BJ (cell line): ENCODE measurements at regions not wholly inside any gene's neighbourhood (a gene's known extent, or its start where the extent isn't known, plus 50 kb on each side); places are given as distances from the start of the nearest gene placed in this dataset.
"Not testable (repeated sequence)": the region's sequence is repeated elsewhere in the genome, so short reads cannot be mapped to it uniquely, and the experiment has no call there.

Source experiments
- CTCF ChIA-PET: fragments of 350-600 bp; formaldehyde crosslinking; extraction: SDS; loops from one replicate; lab custom pipeline; 2021; ENCODE audit warnings: antibody characterized with exemption, inconsistent platforms; lab: Yijun Ruan, JAX
- POLR2A ChIA-PET: fragments of 300-600 bp; sonication (Branson Sonifier 250); formaldehyde crosslinking; extraction: SDS; loops from one replicate; lab custom pipeline; 2021; ENCODE audit warnings: antibody characterized with exemption; lab: Charles Lee
- DNase-seq: peaks from one replicate; pipeline ENCODE4 v3.0.0-alpha.2; 2011; ENCODE audit warnings: low read depth
- H3K27me3 ChIP-seq: 2 replicates; pipeline ENCODE4 v1.6.0; 2011; ENCODE audit warnings: low read length; ENCODE audit not compliant: control insufficient read depth, insufficient read depth
- H3K36me3 ChIP-seq: 2 replicates; pipeline ENCODE4 v1.5.1; 2011; ENCODE audit warnings: low read length; ENCODE audit not compliant: control insufficient read depth, insufficient read depth
- H3K4me3 ChIP-seq: 2 replicates; pipeline ENCODE4 v1.5.1; 2011; ENCODE audit warnings: low read depth, mild to moderate bottlenecking, control low read depth, low read length
- CTCF ChIP-seq: IDR thresholded peaks from 2 replicates; pipeline ENCODE4 v1.5.1; 2011; ENCODE audit warnings: low read depth, mild to moderate bottlenecking, control low read depth, inconsistent platforms, low read length, moderate library complexity; ENCODE audit not compliant: insufficient read depth

- POLR2A ChIA-PET, result no interaction called here
Measured at GRCh38 chr11:130533113-130533798, 84.8 kb downstream of the ADAMTS15 start.

DNA sequence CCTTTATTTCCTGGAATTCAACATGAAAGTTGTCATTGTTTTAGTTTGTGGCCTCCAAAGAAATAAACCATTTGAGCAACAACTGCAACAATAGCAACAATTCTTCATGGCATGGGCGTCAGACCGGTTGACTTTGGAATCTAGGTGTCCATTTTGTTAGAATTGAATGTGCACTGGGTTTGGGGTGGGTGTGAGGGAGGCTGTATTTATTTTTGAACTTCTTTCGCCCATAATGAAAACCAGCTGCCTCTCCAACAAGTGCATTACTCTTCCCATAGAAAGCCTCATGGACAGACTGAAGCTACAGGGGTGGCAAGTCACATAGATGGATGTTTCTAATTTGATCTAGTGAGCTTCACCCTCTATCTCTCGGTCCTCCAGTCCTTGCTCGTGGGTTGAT, 85.4 kb downstream of the ADAMTS15 start:
- ChIA-PET POLR2A (no interaction called here), CTCF (no interaction called here)
- DNase-seq, result no peak
- Histone ChIP-seq H3K36me3 (no peaks in the 10 kb centered on the region), H3K27me3 (peaks cover 6% of the 10 kb centered on the region), H3K4me3 (no peak overlapping the region)
- no peak for TF ChIP-seq CTCF

More at GRCh38 chr11:130533113-130533798, 84.8 kb downstream of the ADAMTS15 start:
- TF ChIP-seq CTCF, result no peak
- no peaks in the 10 kb centered on the region for H3K36me3 ChIP-seq
- no peak for DNase-seq
- peaks cover 6% of the 10 kb centered on the region for H3K27me3 ChIP-seq
- H3K4me3 ChIP-seq, result no peak overlapping the region
- CTCF ChIA-PET, result no interaction called here

DNA sequence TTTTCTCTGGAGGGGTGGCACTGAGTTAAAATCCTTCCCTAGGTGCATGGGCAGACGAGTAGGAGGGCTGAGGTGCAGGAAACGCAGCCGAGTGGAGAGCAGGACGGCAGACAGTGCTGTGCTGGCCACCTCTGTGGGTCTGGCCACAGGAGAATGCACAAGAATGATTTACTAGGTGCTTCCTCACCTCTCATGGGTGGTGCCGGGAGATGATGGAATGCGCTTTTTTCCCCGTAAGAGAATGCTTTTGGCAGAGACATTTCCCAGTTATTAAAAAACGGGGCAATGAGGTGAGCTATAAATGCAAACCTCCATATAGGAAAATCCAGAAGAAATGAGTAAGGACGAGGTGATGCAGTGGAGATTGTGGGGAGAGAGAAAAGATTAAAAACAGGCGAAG, 86.1 kb downstream of the ADAMTS15 start:
- no peak for TF ChIP-seq CTCF
- no peak overlapping the region for H3K4me3 ChIP-seq
- CTCF ChIA-PET, result interaction anchor here (1.4 kb wide), 1 partner anchor 327 kb away, joined by 3 read pairs; no protein-coding TSS in a partner anchor
- no peak for DNase-seq
- POLR2A ChIA-PET, result interaction anchor here (0.7 kb wide), 1 partner anchor 59 kb away, joined by 3 read pairs; no protein-coding TSS in a partner anchor
- peaks cover 6% of the 10 kb centered on the region for H3K27me3 ChIP-seq
- no peaks in the 10 kb centered on the region for H3K36me3 ChIP-seq

- ChIA-PET CTCF (interaction anchor here (1.4 kb wide), 1 partner anchor 326 kb away, joined by 3 read pairs; no protein-coding TSS in a partner anchor), POLR2A (no interaction called here)
- no peak for DNase-seq
- Histone ChIP-seq H3K4me3 (no peak overlapping the region), H3K27me3 (peaks cover 6% of the 10 kb centered on the region), H3K36me3 (no peaks in the 10 kb centered on the region)
- no peak for TF ChIP-seq CTCF
Measured at GRCh38 chr11:130535520-130535919, 87.1 kb downstream of the ADAMTS15 start.

- no peak for DNase-seq
- ChIA-PET POLR2A (no interaction called here), CTCF (interaction anchor here (0.9 to 1.4 kb wide), 2 partner anchors 18 to 325 kb away, joined by 3 read pairs; no protein-coding TSS in a partner anchor)
- Histone ChIP-seq H3K36me3 (no peaks in the 10 kb centered on the region), H3K4me3 (no peak overlapping the region), H3K27me3 (peaks cover 6% of the 10 kb centered on the region)
- TF ChIP-seq CTCF, result no peak
Measured at GRCh38 chr11:130536106-130537040, 87.9 kb downstream of the ADAMTS15 start.

DNA sequence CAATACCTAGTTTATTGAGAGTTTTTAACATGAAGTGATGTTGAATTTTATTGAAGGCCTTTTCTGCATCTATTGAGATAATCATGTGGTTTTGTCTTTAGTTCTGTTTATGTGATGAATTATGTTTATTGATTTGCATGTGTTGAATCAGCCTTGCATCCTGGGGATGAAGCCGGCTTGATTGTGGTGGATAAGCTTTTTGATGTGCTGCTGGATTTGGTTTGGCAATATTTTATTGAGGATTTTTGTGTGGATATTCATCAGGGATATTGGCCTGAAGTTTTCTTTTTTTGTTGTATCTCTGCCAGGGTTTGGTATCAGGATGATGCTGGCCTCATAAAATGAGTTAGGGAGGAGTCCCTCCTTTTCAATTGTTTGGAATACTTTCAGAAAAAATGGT, 91.2 kb downstream of the ADAMTS15 start:
- ChIA-PET CTCF (interaction anchor here (0.6 to 1.4 kb wide), 2 partner anchors 9 to 15 kb away, joined by 3 read pairs; no protein-coding TSS in a partner anchor), POLR2A (interaction anchor here (0.6 kb wide), 1 partner anchor 12 kb away, joined by 4 read pairs; no protein-coding TSS in a partner anchor)
- not testable (repeated sequence) for H3K36me3 ChIP-seq, H3K27me3 ChIP-seq, DNase-seq, H3K4me3 ChIP-seq
